Lung microvascular endothelial cell (primary cell): ENCODE measurements at regions not wholly inside any gene's neighbourhood (a gene's known extent, or its start where the extent isn't known, plus 50 kb on each side); places are given as distances from the start of the nearest gene placed in this dataset.

ENCODE experiments used
- DNase-seq, 2 donors: peaks; one replicate each; pipeline versions ENCODE4 v3.0.0 to v3.0.0-alpha.2; 2010; ENCODE audit warnings: low read depth in 2 of 2

- DNase-seq: no peak
Measured at GRCh38 chr11:98107736-98108135, 913.0 kb upstream of the CNTN5 start.

GRCh38 chr11:98110030-98110429 is 910.7 kb upstream of the CNTN5 start:
- DNase-seq: no peak

GRCh38 chr11:98115873-98116272 is 904.9 kb upstream of the CNTN5 start:
- no peak for DNase-seq

GRCh38 chr11:98130117-98130625 is 890.6 kb upstream of the CNTN5 start:
- no peak for DNase-seq

- DNase-seq: no peak
Measured at GRCh38 chr11:98136357-98136756, 884.4 kb upstream of the CNTN5 start.

- DNase-seq: no peak
Measured at GRCh38 chr11:98137437-98137836, 883.3 kb upstream of the CNTN5 start.

- DNase-seq: no peak
Measured at GRCh38 chr11:98143661-98144060, 877.1 kb upstream of the CNTN5 start.

GRCh38 chr11:98153752-98154151 is 867.0 kb upstream of the CNTN5 start:
- no peak for DNase-seq

- DNase-seq: no peak
Measured at GRCh38 chr11:98155696-98156095, 865.1 kb upstream of the CNTN5 start.

- DNase-seq: no peak
Measured at GRCh38 chr11:98177925-98178324, 842.8 kb upstream of the CNTN5 start.

- DNase-seq: no peak
Measured at GRCh38 chr11:98180511-98180910, 840.2 kb upstream of the CNTN5 start.

- no peak for DNase-seq
Measured at GRCh38 chr11:98180921-98181320, 839.8 kb upstream of the CNTN5 start.

- DNase-seq: no peak
Measured at GRCh38 chr11:98183034-98183433, 837.7 kb upstream of the CNTN5 start.

GRCh38 chr11:98185245-98185644 is 835.5 kb upstream of the CNTN5 start:
- no peak for DNase-seq

- no peak for DNase-seq
Measured at GRCh38 chr11:98194611-98195010, 826.1 kb upstream of the CNTN5 start.

GRCh38 chr11:98195300-98195699 is 825.4 kb upstream of the CNTN5 start:
- no peak for DNase-seq

GRCh38 chr11:98207086-98207485 is 813.7 kb upstream of the CNTN5 start:
- no peak for DNase-seq

- no peak for DNase-seq
Measured at GRCh38 chr11:98227278-98227677, 793.5 kb upstream of the CNTN5 start.

- DNase-seq: no peak
Measured at GRCh38 chr11:98230678-98231077, 790.1 kb upstream of the CNTN5 start.

- no peak for DNase-seq
Measured at GRCh38 chr11:98234698-98235097, 786.1 kb upstream of the CNTN5 start.

- no peak for DNase-seq
Measured at GRCh38 chr11:98243897-98244296, 776.9 kb upstream of the CNTN5 start.

GRCh38 chr11:98260983-98261382 is 759.8 kb upstream of the CNTN5 start:
- DNase-seq: no peak

- DNase-seq: no peak
Measured at GRCh38 chr11:98277251-98277912, 743.4 kb upstream of the CNTN5 start.
